Parathyroid adenoma (tissue), 2 donors: ENCODE measurements at regions not wholly inside any gene's neighbourhood (a gene's known extent, or its start where the extent isn't known, plus 50 kb on each side); places are given as distances from the start of the nearest gene placed in this dataset.

Experiments used
- H2AFZ ChIP-seq: fragments of 300-600 bp; sonication (generic); one replicate; pipeline ENCODE4 v1.7.0; 2017; ENCODE audit warnings: antibody characterized with exemption, mild to moderate bottlenecking
- H3K27ac ChIP-seq: fragments of 300-600 bp; sonication (generic); one replicate; pipeline ENCODE4 v1.7.0; 2017
- H3K27me3 ChIP-seq: fragments of 300-600 bp; sonication (generic); one replicate; pipeline ENCODE4 v1.7.0; 2017; ENCODE audit warnings: low read length; ENCODE audit not compliant: control insufficient read depth, insufficient read depth
- H3K36me3 ChIP-seq: fragments of 300-600 bp; sonication (generic); one replicate; pipeline ENCODE4 v1.7.0; 2017; ENCODE audit warnings: low read length; ENCODE audit not compliant: control insufficient read depth, insufficient read depth
- H3K4me1 ChIP-seq: fragments of 300-600 bp; sonication (generic); one replicate; pipeline ENCODE4 v1.7.0; 2017; ENCODE audit warnings: control low read depth
- H3K4me2 ChIP-seq: fragments of 300-600 bp; sonication (generic); one replicate; pipeline ENCODE4 v1.7.0; 2017; ENCODE audit warnings: low read length
- H3K4me3 ChIP-seq: fragments of 300-600 bp; sonication (generic); one replicate; pipeline ENCODE4 v1.7.0; 2017; ENCODE audit warnings: low read depth, low read length
- H3K79me2 ChIP-seq: fragments of 300-600 bp; sonication (generic); one replicate; pipeline ENCODE4 v1.7.0; 2017; ENCODE audit warnings: control low read depth
- H3K9ac ChIP-seq: fragments of 300-600 bp; sonication (generic); one replicate; pipeline ENCODE4 v1.7.0; 2017; ENCODE audit warnings: mild to moderate bottlenecking
- H3K9me3 ChIP-seq: fragments of 300-600 bp; sonication (generic); one replicate; pipeline ENCODE4 v1.7.0; 2017; ENCODE audit warnings: low read length; ENCODE audit not compliant: control insufficient read depth
- CTCF ChIP-seq: fragments of 300-600 bp; sonication (generic); IDR thresholded peaks from one replicate; pipeline ENCODE4 v1.7.0; 2017; ENCODE audit warnings: antibody characterized with exemption, mild to moderate bottlenecking
- donor health status: primary hyperparathyroidism.

- no peak overlapping the region for H3K9ac ChIP-seq
- no peaks in the 10 kb centered on the region for H3K9me3 ChIP-seq
- H3K4me3 ChIP-seq, result no peak overlapping the region
- H3K4me1 ChIP-seq, result no peaks in the 10 kb centered on the region
- H3K27ac ChIP-seq, result no peak overlapping the region
- H3K27me3 ChIP-seq, result no peaks in the 10 kb centered on the region
- no peak overlapping the region for H2AFZ ChIP-seq
- H3K79me2 ChIP-seq, result no peaks in the 10 kb centered on the region
- H3K36me3 ChIP-seq, result no peaks in the 10 kb centered on the region
- H3K4me2 ChIP-seq, result no peak overlapping the region
- TF ChIP-seq CTCF, result no peak
Measured at GRCh38 chr1:209257454-209257853, 326.1 kb upstream of the CAMK1G start.

GRCh38 chr1:209260136-209260535 is 323.4 kb upstream of the CAMK1G start:
- no peaks in the 10 kb centered on the region for H3K4me1 ChIP-seq
- no peaks in the 10 kb centered on the region for H3K36me3 ChIP-seq
- H3K79me2 ChIP-seq, result no peaks in the 10 kb centered on the region
- no peaks in the 10 kb centered on the region for H3K27me3 ChIP-seq
- H3K9ac ChIP-seq, result no peak overlapping the region
- no peak overlapping the region for H2AFZ ChIP-seq
- no peaks in the 10 kb centered on the region for H3K9me3 ChIP-seq
- H3K27ac ChIP-seq, result no peak overlapping the region
- TF ChIP-seq CTCF, result no peak
- no peak overlapping the region for H3K4me2 ChIP-seq
- no peak overlapping the region for H3K4me3 ChIP-seq

GRCh38 chr1:209262631-209263030 is 320.9 kb upstream of the CAMK1G start:
- H3K9me3 ChIP-seq, result no peaks in the 10 kb centered on the region
- H3K9ac ChIP-seq, result no peak overlapping the region
- no peak overlapping the region for H3K4me3 ChIP-seq
- H3K79me2 ChIP-seq, result no peaks in the 10 kb centered on the region
- H3K4me2 ChIP-seq, result no peak overlapping the region
- H3K27me3 ChIP-seq, result no peaks in the 10 kb centered on the region
- TF ChIP-seq CTCF, result no peak
- H3K4me1 ChIP-seq, result no peaks in the 10 kb centered on the region
- no peak overlapping the region for H3K27ac ChIP-seq
- H3K36me3 ChIP-seq, result no peaks in the 10 kb centered on the region
- H2AFZ ChIP-seq, result no peak overlapping the region

GRCh38 chr1:209265301-209265700 is 318.2 kb upstream of the CAMK1G start:
- H3K79me2 ChIP-seq, result no peaks in the 10 kb centered on the region
- no peaks in the 10 kb centered on the region for H3K4me1 ChIP-seq
- H3K9ac ChIP-seq, result no peak overlapping the region
- no peak overlapping the region for H3K27ac ChIP-seq
- H2AFZ ChIP-seq, result no peak overlapping the region
- no peaks in the 10 kb centered on the region for H3K9me3 ChIP-seq
- no peak overlapping the region for H3K4me3 ChIP-seq
- H3K36me3 ChIP-seq, result no peaks in the 10 kb centered on the region
- no peak overlapping the region for H3K4me2 ChIP-seq
- no peak for TF ChIP-seq CTCF
- no peaks in the 10 kb centered on the region for H3K27me3 ChIP-seq

- TF ChIP-seq CTCF, result no peak
- H3K4me3 ChIP-seq, result no peak overlapping the region
- H3K4me2 ChIP-seq, result no peak overlapping the region
- no peaks in the 10 kb centered on the region for H3K79me2 ChIP-seq
- no peak overlapping the region for H3K9ac ChIP-seq
- no peaks in the 10 kb centered on the region for H3K4me1 ChIP-seq
- no peak overlapping the region for H2AFZ ChIP-seq
- H3K27ac ChIP-seq, result no peak overlapping the region
- no peaks in the 10 kb centered on the region for H3K36me3 ChIP-seq
- H3K27me3 ChIP-seq, result no peaks in the 10 kb centered on the region
- no peaks in the 10 kb centered on the region for H3K9me3 ChIP-seq
Measured at GRCh38 chr1:209266590-209267205, 316.8 kb upstream of the CAMK1G start.
